Activated CD8-positive, alpha-beta T cell treated with anti-CD3 and anti-CD28 coated beads for 36 hours (primary cell): ENCODE measurements at regions not wholly inside any gene's neighbourhood (a gene's known extent, or its start where the extent isn't known, plus 50 kb on each side); places are given as distances from the start of the nearest gene placed in this dataset.

Experiments
- ATAC-seq: fragments of 200-7000 bp; cut with Tn5 transposase; one replicate; pipeline ENCODE4 v1.10.0; 2021; ENCODE audit warnings: mild to moderate bottlenecking, moderate library complexity
- CTCF ChIA-PET: fragments of 350-600 bp; sonication (Branson Sonifier 250); formaldehyde crosslinking; loops from one replicate; lab custom pipeline; 2021; ENCODE audit warnings: antibody characterized with exemption; lab: Charles Lee
- POLR2A ChIA-PET: fragments of 350-600 bp; sonication (Branson Sonifier 250); formaldehyde crosslinking; loops from one replicate; lab custom pipeline; 2021; ENCODE audit warnings: antibody characterized with exemption; lab: Charles Lee
- DNase-seq: peaks from one replicate; pipeline ENCODE4 v3.0.0-alpha.2; 2020
- H3K27ac Mint-ChIP-seq: one replicate; pipeline ENCODE4 v1.8.0; 2021; ENCODE audit warnings: mild to moderate bottlenecking, mixed read lengths
- H3K27me3 Mint-ChIP-seq: one replicate; pipeline ENCODE4 v1.8.0; 2021; ENCODE audit warnings: mixed read lengths
- H3K36me3 Mint-ChIP-seq: one replicate; pipeline ENCODE4 v1.8.0; 2021; ENCODE audit warnings: low read depth, mixed read lengths
- H3K4me1 Mint-ChIP-seq: one replicate; pipeline ENCODE4 v1.8.0; 2021; ENCODE audit warnings: low read depth, mixed read lengths
- H3K4me3 Mint-ChIP-seq: one replicate; pipeline ENCODE4 v1.8.0; 2021; ENCODE audit warnings: mild to moderate bottlenecking, moderate library complexity, mixed read lengths
- H3K9me3 Mint-ChIP-seq: one replicate; pipeline ENCODE4 v1.8.0; 2021; ENCODE audit warnings: mixed read lengths
- CTCF ChIP-seq: fragments of 200-600 bp; IDR thresholded peaks from one replicate; pipeline ENCODE4 v1.8.0; 2022; ENCODE audit warnings: antibody characterized with exemption, mild to moderate bottlenecking
- intact Hi-C: fragments of 100-400 bp; cut with micrococcal nuclease; formaldehyde crosslinking; loops from one replicate; pipeline ENCODE4 v1.10.0; 2022

DNA sequence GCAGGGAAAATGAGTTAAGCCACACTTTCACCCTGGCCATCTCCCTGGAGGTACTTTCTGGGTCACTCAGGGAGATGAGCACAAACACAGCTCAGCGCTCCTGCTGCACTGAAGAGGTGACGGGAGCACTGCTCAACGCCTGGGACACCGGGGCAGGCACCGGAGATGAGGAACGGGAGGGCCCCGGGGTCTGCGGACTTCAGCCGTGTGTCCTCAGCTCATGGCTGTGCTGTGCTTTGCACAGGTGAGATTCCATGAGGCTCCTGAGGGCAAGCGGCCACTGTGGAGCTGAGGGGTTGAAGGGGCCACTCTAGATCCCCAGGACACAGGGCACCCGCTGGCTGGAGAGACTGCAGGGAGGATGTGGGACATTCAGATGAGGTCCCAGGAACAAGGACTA, 234.2 kb upstream of the EXOC2 start:
- ChIA-PET CTCF (no interaction called here), POLR2A (no interaction called here)
- DNase-seq = no peak
- TF ChIP-seq CTCF = no peak
- peaks cover 16% of the 10 kb centered on the region for H3K27me3 Mint-ChIP-seq
- H3K4me3 Mint-ChIP-seq = no peak overlapping the region
- no peaks in the 10 kb centered on the region for H3K36me3 Mint-ChIP-seq
- intact Hi-C loops = no loop called here
- ATAC-seq = no peak
- no peaks in the 10 kb centered on the region for H3K4me1 Mint-ChIP-seq
- H3K9me3 Mint-ChIP-seq = peaks cover 6% of the 10 kb centered on the region
- no peak overlapping the region for H3K27ac Mint-ChIP-seq

GRCh38 chr6:925656-926213, 232.8 kb upstream of the EXOC2 start:
- TF ChIP-seq CTCF = no peak
- Mint-ChIP-seq H3K4me1 (no peaks in the 10 kb centered on the region), H3K27me3 (peaks cover 16% of the 10 kb centered on the region), H3K4me3 (no peak overlapping the region), H3K27ac (no peak overlapping the region), H3K9me3 (peaks cover 12% of the 10 kb centered on the region), H3K36me3 (no peaks in the 10 kb centered on the region)
- DNase-seq (no peak), ATAC-seq (no peak)
- CTCF ChIA-PET = no interaction called here
- POLR2A ChIA-PET = no interaction called here
- intact Hi-C loops = no loop called here

- ATAC-seq = no peak
- no peak for DNase-seq
- intact Hi-C loops = no loop called here
- no peak overlapping the region for H3K27ac Mint-ChIP-seq
- peaks cover 16% of the 10 kb centered on the region for H3K27me3 Mint-ChIP-seq
- peaks cover 16% of the 10 kb centered on the region for H3K9me3 Mint-ChIP-seq
- H3K4me1 Mint-ChIP-seq = no peaks in the 10 kb centered on the region
- no peaks in the 10 kb centered on the region for H3K36me3 Mint-ChIP-seq
- no peak for TF ChIP-seq CTCF
- H3K4me3 Mint-ChIP-seq = no peak overlapping the region
- CTCF ChIA-PET = no interaction called here
- POLR2A ChIA-PET = no interaction called here
Observed at GRCh38 chr6:924661-925060, 231.7 kb upstream of the EXOC2 start.

DNA sequence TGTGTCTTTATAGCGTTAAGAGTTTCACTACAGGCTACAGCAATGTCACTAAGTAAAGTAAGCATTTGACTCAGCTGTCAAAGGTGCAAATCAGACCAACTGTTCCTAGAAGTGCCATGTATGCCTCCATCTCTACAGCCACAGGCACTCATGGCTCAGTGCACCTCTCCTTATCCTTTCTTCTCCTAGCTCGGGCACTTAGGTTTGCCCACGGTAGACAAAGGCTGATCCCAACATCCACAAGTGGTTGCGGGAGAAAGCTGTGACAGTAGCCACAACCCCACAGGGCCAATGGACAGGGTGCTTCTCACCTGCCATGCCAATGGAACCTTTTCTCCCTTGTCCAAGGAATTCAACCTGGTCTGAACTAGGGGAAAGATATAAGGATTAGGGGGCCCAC, 228.5 kb upstream of the EXOC2 start:
- H3K9me3 Mint-ChIP-seq = peaks cover 24% of the 10 kb centered on the region
- ChIA-PET CTCF (no interaction called here), POLR2A (no interaction called here)
- H3K27ac Mint-ChIP-seq = no peak overlapping the region
- no peaks in the 10 kb centered on the region for H3K36me3 Mint-ChIP-seq
- peaks cover 20% of the 10 kb centered on the region for H3K27me3 Mint-ChIP-seq
- no peak for DNase-seq
- TF ChIP-seq CTCF = no peak
- ATAC-seq = no peak
- no peak overlapping the region for H3K4me3 Mint-ChIP-seq
- no peaks in the 10 kb centered on the region for H3K4me1 Mint-ChIP-seq
- intact Hi-C loops = no loop called here

- no peaks in the 10 kb centered on the region for H3K4me1 Mint-ChIP-seq
- no peaks in the 10 kb centered on the region for H3K36me3 Mint-ChIP-seq
- no peak overlapping the region for H3K27ac Mint-ChIP-seq
- DNase-seq (no peak), ATAC-seq (no peak)
- peaks cover 16% of the 10 kb centered on the region for H3K27me3 Mint-ChIP-seq
- H3K9me3 Mint-ChIP-seq = peaks cover 24% of the 10 kb centered on the region
- CTCF ChIA-PET = no interaction called here
- H3K4me3 Mint-ChIP-seq = no peak overlapping the region
- intact Hi-C loops = no loop called here
- no peak for TF ChIP-seq CTCF
- POLR2A ChIA-PET = no interaction called here
Observed at GRCh38 chr6:920512-920911, 227.6 kb upstream of the EXOC2 start.
